GM12873 (cell line): ENCODE measurements at regions not wholly inside any gene's neighbourhood (a gene's known extent, or its start where the extent isn't known, plus 50 kb on each side); places are given as distances from the start of the nearest gene placed in this dataset.

ENCODE experiments used
- CTCF ChIP-seq: IDR thresholded peaks from 2 replicates; pipeline ENCODE4 v1.5.1; 2012; ENCODE audit warnings: low read depth, mild to moderate bottlenecking, moderate library complexity, low read length, control low read depth; ENCODE audit not compliant: insufficient read depth; ENCODE audit errors: missing control alignments

DNA sequence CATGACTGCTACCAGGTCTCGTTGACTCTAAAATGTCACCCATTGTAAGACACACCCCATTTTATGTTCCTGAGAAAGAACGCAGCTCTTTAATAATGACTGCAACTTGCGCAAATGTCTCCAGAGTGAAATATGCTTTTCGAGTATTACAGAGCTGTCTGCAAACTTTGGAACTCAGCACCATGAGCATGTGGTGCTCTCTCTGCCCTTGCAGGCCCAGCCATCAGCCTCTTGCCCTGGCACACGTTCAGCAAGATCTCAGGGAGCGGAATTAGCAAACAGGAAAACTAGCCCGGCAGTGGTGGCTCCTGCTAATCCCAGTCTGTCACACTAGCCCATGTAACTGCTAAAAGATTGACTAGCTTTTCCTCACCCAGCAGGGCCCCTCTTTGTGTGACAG is 114.5 kb upstream of the SLC1A3 start:
- TF ChIP-seq CTCF: no peak

DNA sequence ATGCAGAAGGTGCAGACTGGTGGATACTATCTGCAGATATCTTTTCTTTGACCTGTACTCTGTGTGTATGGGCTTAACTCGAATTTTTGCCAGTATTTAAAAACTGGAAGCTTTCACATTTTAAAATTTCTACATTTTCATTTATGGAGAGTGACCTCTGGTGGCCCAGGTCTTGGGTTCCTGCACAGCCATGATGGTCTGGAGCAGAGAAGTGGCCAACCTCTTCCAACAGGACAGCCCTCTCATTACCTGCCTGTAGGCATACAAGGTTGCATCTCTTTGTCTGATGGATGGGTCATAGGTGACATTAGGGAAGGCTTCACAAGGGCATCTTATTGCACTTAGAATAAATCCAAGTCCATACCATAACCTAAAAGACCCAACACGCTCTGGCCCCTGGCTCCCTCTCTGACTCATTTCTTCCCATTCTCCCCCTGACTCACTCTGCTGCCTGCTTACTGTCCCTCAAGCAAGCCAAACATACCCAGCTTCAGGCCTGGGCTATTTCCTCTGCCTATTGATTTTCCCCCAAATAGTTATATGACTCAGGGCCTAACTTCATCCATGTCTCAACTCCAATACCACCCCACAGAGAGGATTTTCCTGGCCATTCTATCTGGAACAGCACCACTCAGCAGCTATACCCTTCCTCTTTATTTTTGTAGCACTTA is 113.3 kb upstream of the SLC1A3 start:
- TF ChIP-seq CTCF: peak; percentile 6

GRCh38 chr5:36494028-36494427 is 112.4 kb upstream of the SLC1A3 start:
- TF ChIP-seq CTCF: no peak

GRCh38 chr5:36494841-36495601 is 111.4 kb upstream of the SLC1A3 start:
- TF ChIP-seq CTCF: no peak

DNA sequence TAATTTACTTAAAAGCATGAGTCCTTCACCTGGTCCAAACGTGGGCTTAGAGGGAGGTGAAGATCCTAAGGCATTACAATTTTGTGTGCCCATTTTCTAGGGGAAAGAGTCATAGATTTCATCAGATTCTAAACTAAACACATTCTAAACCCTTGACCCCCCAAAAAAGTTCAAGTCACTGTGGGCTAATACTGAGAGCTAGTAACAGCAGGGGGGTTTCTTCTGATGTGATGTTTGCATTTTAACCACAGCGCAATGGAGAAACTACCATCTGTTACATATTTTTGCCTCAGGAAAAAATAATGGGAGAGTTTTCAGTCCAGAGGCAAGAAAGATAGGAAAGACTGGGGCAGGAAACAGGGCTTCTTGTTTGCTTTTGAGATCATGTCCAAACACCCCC is 110.8 kb upstream of the SLC1A3 start:
- no peak for TF ChIP-seq CTCF

DNA sequence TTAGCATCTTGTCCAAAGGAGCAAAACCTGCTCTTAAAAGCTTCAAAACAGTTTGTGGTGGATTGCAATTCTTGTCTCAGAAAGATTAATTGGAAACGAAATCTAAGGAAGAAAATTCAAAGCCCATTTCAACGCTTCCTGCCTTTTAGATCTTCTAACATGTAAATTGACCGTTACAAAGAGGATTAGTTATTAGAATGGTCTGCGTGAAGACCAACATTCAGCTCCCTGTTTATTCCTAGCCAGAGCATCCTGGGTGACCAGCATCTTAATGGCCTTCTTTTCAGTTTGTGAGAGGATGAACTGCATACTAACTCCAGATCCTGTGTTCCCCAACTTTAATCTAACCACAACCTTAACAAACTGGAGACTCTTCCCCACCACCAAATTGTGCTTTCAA is 109.9 kb upstream of the SLC1A3 start:
- TF ChIP-seq CTCF: no peak

DNA sequence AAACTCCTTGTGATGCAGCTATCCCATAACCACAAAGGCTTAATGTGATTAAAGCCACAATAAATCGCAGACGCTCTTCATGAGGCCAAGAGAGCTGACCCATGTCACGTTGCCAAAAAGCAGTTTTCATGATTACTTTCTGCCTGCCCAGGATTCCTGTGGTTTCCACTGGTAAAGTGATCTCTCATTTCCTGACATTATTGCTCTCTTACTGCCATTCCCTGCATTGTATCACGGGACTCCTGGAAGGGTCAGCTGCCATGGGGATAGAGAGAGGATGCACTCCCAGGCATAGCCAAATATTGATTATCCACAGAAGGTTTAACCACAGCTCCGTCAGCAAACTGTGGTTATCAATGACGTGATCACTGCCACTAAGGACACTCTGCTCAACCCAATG is 103.8 kb upstream of the SLC1A3 start:
- no peak for TF ChIP-seq CTCF
